Peyer's patch (tissue), 4 donors: ENCODE measurements at regions not wholly inside any gene's neighbourhood (a gene's known extent, or its start where the extent isn't known, plus 50 kb on each side); places are given as distances from the start of the nearest gene placed in this dataset.

Source experiments
- CTCF ChIP-seq, 6 experiments: fragments of 450-650 bp in 4 of 6; fragments of 200-600 bp in 2 of 6; sonication (generic) in 1 of 6; IDR thresholded peaks; one replicate each; pipeline ENCODE4 v1.5.1; 2017 to 2019; ENCODE audit warnings: antibody characterized with exemption in 6 of 6, mild to moderate bottlenecking in 3 of 6, moderate library complexity in 1 of 6
- POLR2A ChIP-seq, 2 donors: fragments of 450-650 bp; IDR thresholded peaks; one replicate each; pipeline ENCODE4 v1.5.1; 2017; ENCODE audit warnings: antibody characterized with exemption in 2 of 2, mild to moderate bottlenecking in 2 of 2, moderate library complexity in 2 of 2

GRCh38 chr4:129223945-129224344 lies 128.0 kb downstream of the C4orf33 start:
- TF ChIP-seq CTCF (IDR thresholded peaks at IDR 0.05) (no peak), POLR2A (IDR thresholded peaks at IDR 0.05) (no peak)
